ENCODE measurements at regions not wholly inside any gene's neighbourhood (a gene's known extent, or its start where the extent isn't known, plus 50 kb on each side); places are given as distances from the start of the nearest gene placed in this dataset.

DNA sequence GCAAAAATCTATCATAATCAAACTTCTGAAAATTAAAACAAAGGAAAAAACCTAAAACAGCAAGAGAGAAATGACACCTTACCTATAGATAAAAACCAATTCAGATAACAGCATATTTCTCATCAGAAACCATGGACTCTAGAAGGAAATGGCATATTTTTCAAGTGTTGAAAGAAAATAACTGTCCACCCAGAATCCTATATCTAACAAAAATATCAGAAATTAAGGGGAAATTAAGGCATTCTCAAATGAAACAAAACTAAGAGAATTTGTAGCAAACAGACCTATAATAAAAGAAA lies 257.2 kb downstream of the ANAPC1 start:
- peaks cover 6% of the 10 kb centered on the region for H3K27me3 Mint-ChIP-seq (ENCODE audit: insufficient read depth)
- no peak overlapping the region for H3K4me3 Mint-ChIP-seq
- DNase-seq: no peak
- TF ChIP-seq, protein P1, sequence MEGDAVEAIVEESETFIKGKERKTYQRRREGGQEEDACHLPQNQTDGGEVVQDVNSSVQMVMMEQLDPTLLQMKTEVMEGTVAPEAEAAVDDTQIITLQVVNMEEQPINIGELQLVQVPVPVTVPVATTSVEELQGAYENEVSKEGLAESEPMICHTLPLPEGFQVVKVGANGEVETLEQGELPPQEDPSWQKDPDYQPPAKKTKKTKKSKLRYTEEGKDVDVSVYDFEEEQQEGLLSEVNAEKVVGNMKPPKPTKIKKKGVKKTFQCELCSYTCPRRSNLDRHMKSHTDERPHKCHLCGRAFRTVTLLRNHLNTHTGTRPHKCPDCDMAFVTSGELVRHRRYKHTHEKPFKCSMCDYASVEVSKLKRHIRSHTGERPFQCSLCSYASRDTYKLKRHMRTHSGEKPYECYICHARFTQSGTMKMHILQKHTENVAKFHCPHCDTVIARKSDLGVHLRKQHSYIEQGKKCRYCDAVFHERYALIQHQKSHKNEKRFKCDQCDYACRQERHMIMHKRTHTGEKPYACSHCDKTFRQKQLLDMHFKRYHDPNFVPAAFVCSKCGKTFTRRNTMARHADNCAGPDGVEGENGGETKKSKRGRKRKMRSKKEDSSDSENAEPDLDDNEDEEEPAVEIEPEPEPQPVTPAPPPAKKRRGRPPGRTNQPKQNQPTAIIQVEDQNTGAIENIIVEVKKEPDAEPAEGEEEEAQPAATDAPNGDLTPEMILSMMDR (IDR thresholded peaks at IDR 0.05): no peak
- peaks cover 11% of the 10 kb centered on the region for H3K36me3 Mint-ChIP-seq (ENCODE audit: low read depth)
- H3K27ac Mint-ChIP-seq: no peak overlapping the region
- H3K9me3 Mint-ChIP-seq: peaks cover 29% of the 10 kb centered on the region
- H3K4me1 Mint-ChIP-seq (ENCODE audit: low read depth): peaks cover 43% of the 10 kb centered on the region

DNA sequence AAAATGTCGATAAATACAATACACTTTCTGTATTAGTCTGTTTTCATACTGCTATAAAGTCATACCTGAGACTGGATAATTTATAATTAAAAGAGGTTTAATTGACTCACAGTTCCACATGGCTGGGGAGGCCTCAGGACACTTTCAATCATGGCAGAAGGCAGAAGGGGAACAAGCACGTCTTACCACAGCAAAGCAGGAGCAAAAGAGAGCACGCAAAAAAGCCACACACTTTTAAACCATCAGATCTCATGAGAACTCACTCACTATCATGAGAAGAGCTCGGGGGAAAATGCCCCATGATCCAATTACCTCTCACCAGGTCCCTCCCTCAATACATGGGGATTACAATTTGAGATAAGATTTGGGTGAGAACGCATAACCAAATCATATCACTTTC lies 256.7 kb downstream of the ANAPC1 start:
- Mint-ChIP-seq H3K9me3 (peaks cover 29% of the 10 kb centered on the region), H3K27me3 (ENCODE audit: insufficient read depth) (peaks cover 6% of the 10 kb centered on the region), H3K27ac (no peak overlapping the region), H3K4me3 (no peak overlapping the region), H3K36me3 (ENCODE audit: low read depth) (peaks cover 11% of the 10 kb centered on the region), H3K4me1 (ENCODE audit: low read depth) (peaks cover 42% of the 10 kb centered on the region)
- TF ChIP-seq, protein P1 (IDR thresholded peaks at IDR 0.05): no peak
- DNase-seq: no peak

DNA sequence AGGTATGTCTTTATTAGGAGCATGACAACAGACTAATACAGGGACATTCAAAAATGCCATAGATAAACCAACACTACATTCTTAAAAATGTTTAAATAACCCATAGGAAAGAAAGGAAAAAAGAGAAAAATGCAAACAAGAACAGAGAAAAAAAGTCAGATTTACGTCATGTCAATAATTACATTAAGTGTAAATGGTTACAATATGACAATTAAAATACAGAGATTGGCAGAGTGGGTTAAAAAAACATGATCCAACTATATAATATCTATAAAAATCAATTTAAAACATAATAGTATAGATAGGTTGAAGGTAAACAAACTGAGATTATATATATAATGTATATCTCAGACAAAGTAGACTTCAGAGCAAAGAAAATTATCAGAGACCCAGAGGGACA lies 255.8 kb downstream of the ANAPC1 start:
- H3K4me3 Mint-ChIP-seq: no peak overlapping the region
- peaks cover 32% of the 10 kb centered on the region for H3K4me1 Mint-ChIP-seq (ENCODE audit: low read depth)
- peaks cover 11% of the 10 kb centered on the region for H3K36me3 Mint-ChIP-seq (ENCODE audit: low read depth)
- DNase-seq: no peak
- H3K27me3 Mint-ChIP-seq (ENCODE audit: insufficient read depth): peaks cover 12% of the 10 kb centered on the region
- H3K27ac Mint-ChIP-seq: no peak overlapping the region
- H3K9me3 Mint-ChIP-seq: peaks cover 29% of the 10 kb centered on the region
- TF ChIP-seq, protein P1 (IDR thresholded peaks at IDR 0.05): no peak

DNA sequence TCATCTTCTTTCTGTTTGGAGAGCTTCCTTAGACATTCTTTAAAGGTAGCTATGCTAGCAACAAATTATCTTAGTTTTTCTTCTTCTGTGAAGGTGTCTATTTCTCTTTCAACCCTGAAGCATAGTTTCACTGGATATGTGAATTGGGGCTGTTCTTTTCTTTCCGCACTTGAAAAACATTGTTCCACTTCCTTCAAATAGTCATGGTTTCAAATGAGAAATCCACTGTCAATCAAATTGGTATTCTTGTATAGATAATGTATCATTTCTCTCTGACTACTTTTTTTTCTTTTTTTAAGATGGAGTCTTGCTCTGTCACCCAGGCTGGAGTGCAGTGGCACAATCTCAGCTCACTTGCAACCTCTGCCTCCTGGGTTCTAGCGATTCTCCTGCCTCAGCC lies 254.0 kb downstream of the ANAPC1 start:
- H3K4me3 Mint-ChIP-seq: no peak overlapping the region
- no peak for DNase-seq
- no peak overlapping the region for H3K27ac Mint-ChIP-seq
- peaks cover 16% of the 10 kb centered on the region for H3K4me1 Mint-ChIP-seq (ENCODE audit: low read depth)
- H3K36me3 Mint-ChIP-seq (ENCODE audit: low read depth): peaks cover 11% of the 10 kb centered on the region
- H3K9me3 Mint-ChIP-seq: peaks cover 29% of the 10 kb centered on the region
- TF ChIP-seq, protein P1 (IDR thresholded peaks at IDR 0.05): no peak
- H3K27me3 Mint-ChIP-seq (ENCODE audit: insufficient read depth): peaks cover 12% of the 10 kb centered on the region

- peaks cover 10% of the 10 kb centered on the region for H3K27me3 Mint-ChIP-seq (ENCODE audit: insufficient read depth)
- H3K27ac Mint-ChIP-seq: no peak overlapping the region
- H3K4me1 Mint-ChIP-seq (ENCODE audit: low read depth): no peaks in the 10 kb centered on the region
- DNase-seq: no peak
- peaks cover 11% of the 10 kb centered on the region for H3K36me3 Mint-ChIP-seq (ENCODE audit: low read depth)
- H3K4me3 Mint-ChIP-seq: no peak overlapping the region
- H3K9me3 Mint-ChIP-seq: peaks cover 39% of the 10 kb centered on the region
- TF ChIP-seq, protein P1 (IDR thresholded peaks at IDR 0.05): no peak
Observed at GRCh38 chr2:111632661-111633060, 251.3 kb downstream of the ANAPC1 start.

- peaks cover 35% of the 10 kb centered on the region for H3K9me3 Mint-ChIP-seq
- peaks cover 10% of the 10 kb centered on the region for H3K27me3 Mint-ChIP-seq (ENCODE audit: insufficient read depth)
- DNase-seq: no peak
- no peak overlapping the region for H3K4me3 Mint-ChIP-seq
- no peak overlapping the region for H3K27ac Mint-ChIP-seq
- peaks cover 11% of the 10 kb centered on the region for H3K36me3 Mint-ChIP-seq (ENCODE audit: low read depth)
- TF ChIP-seq, protein P1 (IDR thresholded peaks at IDR 0.05): no peak
- H3K4me1 Mint-ChIP-seq (ENCODE audit: low read depth): no peaks in the 10 kb centered on the region
Observed at GRCh38 chr2:111633189-111633588, 250.8 kb downstream of the ANAPC1 start.
